AG08396 (cell line): ENCODE measurements at regions not wholly inside any gene's neighbourhood (a gene's known extent, or its start where the extent isn't known, plus 50 kb on each side); places are given as distances from the start of the nearest gene placed in this dataset.

Source experiments
- DNase-seq: peaks from one replicate; pipeline ENCODE4 v3.0.0; 2012; ENCODE audit warnings: low spot score, mixed read lengths

DNA sequence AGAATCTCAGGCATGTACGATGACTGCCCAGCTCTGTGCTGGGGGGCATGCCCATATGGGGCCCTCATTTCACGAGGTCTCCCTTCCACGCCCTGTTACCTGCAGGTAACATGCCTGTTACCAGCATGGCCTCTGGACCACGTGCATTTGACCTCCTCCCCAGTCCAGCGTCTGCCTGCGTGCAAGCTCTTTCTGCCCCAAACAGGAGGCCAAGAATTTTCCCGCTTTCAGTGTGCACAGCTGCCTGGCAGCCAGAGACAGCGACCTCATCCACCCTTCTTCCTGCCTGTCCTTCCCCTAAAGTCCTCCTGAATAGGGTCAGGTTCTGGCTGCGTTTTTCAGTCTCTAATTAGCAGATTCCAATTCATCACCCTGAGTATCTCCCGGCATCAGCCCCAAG is 306.5 kb upstream of the ZFHX3 start:
- no peak for DNase-seq

DNA sequence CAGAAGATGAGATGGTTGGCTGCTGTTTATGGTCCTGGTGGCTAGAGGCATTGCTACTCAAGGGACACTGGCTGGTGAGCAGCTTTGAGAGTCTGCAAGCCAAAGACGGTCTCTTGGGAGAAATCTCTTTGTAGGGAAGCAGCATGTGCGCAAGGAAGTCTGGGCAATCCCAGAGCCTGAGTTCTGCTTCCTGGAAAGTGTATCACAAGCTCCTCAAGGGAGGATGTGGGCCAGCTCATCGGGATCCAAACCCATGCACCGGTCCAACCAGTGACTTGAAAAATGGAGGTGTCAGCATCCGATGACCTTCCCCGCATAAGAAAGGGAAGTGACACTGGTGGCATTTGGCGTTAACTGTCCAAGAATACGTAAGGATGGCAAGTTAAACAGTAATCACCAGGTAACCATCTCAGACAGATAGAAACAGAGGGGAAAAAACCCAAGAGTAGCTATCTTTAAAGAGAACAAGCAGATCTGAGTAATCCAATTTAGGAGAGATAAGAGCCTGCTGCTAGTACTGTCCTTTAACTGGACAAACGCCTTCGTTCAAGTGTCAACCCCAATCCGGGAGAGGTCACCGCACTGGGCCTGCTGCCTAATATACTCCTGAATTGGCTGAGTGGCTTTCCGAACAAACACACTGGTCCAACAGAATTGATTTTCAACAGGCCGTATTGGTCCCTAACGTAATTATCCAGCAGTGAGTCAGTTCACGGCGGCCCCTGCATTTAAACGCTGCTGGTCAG is 303.0 kb upstream of the ZFHX3 start:
- no peak for DNase-seq

- no peak for DNase-seq
Observed at GRCh38 chr16:73347500-73348375, 299.8 kb upstream of the ZFHX3 start.

DNA sequence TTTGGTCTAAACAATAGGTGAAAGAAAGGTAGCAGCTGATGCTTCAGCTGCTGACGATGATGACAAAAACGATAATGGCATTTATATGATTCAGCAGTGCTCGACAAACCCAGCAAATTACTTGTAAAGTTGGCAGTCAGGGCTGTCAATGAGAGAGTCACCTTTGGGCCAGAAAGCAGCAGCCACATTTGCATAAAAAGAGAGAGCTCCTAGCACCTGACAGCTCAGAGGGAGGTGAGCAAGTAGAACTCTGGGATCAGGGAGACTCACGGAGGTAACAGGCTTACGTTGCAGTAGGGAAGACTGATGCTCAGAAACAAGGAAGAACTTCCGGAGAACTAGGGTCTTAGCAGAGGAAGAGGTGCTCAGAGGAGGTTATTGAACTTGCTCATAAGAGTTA is 291.9 kb upstream of the ZFHX3 start:
- DNase-seq: no peak

DNA sequence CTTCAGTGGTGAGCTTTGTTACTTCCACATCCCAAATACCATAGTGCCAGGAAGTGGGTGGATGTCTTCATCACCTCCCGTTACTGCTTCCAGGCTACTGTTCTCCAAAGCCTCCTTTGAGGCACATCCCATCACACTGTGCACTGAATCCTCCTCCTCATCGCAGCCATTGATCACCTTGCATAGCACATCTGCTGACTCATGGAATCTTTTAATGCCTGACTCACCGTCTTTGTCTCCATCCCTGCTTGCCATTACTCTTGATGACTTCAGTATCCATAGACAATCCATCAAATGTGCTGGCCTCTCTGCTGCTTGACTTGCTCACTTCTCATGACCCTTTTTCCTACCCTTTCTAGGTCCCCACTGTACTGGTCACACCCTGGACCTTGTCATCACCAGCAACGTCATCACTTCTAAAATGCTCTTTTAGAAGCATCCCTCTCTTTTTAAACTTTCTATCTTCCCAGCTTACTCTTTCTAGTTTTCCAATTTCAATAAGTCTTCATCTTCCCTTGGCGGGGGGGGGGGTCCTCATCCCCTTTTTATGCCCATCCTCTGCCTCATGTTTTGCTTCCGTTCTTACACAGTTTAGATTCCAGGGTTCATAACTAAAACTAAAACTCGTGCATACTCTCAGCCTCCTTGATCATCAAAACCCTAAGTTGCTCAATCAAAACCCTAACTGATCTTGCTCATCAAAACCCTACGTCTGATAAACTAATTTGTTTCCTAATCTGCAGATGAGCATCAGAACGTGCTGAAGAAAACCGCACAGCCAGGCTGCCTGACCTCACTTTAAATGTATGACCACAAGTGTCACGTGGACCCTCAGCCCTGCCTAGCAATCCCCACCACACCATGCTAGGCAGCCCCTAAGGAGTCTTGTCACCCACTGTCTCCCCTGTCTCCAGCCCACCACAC is 289.7 kb upstream of the ZFHX3 start:
- no peak for DNase-seq

DNA sequence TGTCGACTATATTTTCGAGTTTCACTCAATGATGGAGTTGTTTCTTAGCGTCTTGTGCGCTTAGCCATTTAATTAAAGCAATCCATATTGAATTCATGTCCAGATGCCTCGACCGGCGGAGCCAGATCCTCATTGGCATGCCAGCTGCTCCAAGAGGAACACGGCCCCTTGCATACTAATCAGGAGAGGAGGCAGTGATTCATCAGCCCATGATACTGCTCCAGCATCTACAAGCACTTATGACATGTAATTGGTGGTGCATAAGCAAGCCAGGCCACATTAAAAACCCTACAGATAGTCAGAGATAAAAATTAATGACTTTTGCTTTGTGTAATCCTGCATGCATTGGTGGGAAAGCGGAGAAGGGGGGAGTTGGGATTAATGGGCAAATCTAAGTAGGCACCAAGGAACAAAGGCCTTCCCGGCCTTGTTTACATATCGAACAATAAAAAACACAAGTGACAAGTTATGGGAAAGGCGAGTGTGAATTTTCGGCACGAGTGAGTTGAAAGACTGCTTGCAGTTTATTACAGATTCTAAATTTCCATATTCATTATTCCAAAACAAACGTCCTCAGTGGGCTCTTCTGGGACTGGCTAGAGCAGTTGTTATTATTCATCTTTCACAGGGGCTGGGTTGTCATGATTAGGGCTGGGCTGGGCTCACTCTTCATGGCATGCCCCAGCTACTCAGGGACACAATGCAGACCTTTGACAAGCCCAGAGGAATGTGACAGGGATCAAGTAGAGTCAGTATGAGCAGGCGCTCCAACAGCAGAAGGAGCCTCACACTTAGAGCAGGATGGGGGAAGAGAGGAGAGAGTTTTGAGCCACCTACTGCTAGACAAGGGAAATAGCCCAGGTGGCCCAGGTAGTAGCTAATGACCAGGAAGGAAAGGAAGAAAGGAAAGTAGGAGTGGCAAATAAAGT is 281.7 kb upstream of the ZFHX3 start:
- no peak for DNase-seq

DNA sequence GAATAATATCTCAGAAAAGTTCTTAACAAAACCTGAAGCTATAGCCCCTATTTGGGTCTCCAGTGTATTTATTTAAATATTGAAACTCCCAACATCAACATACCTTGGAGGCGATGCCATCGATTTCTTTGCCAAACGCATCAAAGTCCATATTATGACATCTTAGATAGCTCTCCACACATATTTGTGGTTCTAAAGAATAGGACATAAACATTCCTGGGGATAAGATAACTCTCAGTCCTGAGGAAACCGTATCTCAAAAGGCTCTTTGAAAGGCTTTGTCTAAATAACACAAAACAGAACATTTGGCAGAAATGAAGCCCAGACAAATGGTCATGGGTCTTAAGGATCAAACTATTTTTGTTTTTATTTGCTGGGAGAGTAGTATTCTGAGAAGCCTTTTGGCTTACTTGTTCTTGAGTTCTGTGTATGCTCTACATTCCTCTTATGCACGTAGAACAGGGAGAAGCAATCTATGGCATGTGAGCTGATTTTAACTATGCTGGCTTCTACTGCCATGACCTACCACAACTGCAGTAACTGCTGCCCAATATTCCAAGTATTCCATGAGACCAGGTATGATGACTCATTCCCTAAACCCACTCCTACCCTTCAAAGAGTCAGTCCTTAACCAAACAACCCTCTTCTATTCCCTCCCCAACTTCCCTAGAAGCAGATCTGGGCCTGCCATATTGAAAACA is 279.0 kb upstream of the ZFHX3 start:
- DNase-seq: no peak

DNA sequence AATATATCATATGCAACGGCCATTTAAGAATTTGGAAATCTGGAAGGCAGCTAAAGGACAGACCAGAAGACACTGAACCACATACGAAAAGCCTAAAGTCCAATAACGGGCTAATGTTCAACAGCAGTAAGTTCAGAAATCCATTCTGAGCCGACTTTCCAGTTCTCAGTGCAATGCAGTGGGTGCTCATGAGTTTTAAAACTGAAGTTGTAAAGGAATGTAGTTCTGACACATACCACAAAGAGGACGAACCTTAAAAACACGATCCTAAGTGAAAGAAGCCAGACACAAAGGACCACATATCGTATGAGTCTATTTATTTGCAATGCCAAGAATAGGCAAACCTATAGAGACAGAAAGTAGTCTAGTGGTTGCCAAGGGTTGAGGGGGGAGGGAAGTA is 278.3 kb upstream of the ZFHX3 start:
- no peak for DNase-seq

- no peak for DNase-seq
Observed at GRCh38 chr16:73323880-73324279, 276.0 kb upstream of the ZFHX3 start.

- no peak for DNase-seq
Observed at GRCh38 chr16:73322856-73323255, 274.9 kb upstream of the ZFHX3 start.

GRCh38 chr16:73321853-73322252 is 273.9 kb upstream of the ZFHX3 start:
- DNase-seq: no peak

GRCh38 chr16:73319737-73320136 is 271.8 kb upstream of the ZFHX3 start:
- no peak for DNase-seq

DNA sequence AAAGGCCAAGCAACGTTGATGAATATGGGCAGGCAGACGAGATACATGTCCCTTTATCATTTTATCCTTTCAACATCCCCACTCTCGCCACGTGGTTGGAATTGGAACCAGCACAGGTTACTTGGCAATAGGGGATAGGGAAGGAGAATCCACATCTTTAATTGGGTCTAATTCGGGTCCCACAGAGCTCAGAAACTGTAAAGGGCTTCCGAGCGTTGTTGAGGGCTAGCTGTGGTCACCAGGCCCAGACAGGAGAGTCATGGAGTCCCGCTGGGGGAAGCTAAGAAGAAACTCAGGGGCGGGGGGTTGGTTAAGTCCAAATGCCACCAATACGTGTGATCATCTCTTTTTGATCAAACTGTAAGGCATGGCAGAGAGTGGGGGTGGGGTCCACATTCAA is 271.3 kb upstream of the ZFHX3 start:
- no peak for DNase-seq

- DNase-seq: no peak
Observed at GRCh38 chr16:73317321-73317857, 269.5 kb upstream of the ZFHX3 start.

DNA sequence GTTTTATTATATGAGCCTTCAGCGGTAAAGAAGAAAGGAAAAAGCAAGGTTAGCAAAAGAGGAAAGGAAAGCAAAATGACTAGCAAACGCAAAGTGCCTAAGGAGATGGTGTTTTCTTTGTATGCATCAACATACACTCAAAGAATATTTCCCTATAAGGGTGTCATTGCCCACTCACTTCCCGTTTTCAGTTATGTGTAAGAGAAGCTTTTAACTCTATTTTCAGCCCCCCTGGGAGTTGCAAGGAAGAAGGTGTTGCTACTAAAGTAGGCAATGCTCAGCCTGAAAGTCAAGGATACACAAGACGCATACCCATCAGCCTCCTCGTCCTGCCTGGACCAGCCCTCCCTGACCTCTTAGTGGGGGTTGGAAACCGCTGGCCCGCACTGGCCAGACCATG is 267.7 kb upstream of the ZFHX3 start:
- no peak for DNase-seq

DNA sequence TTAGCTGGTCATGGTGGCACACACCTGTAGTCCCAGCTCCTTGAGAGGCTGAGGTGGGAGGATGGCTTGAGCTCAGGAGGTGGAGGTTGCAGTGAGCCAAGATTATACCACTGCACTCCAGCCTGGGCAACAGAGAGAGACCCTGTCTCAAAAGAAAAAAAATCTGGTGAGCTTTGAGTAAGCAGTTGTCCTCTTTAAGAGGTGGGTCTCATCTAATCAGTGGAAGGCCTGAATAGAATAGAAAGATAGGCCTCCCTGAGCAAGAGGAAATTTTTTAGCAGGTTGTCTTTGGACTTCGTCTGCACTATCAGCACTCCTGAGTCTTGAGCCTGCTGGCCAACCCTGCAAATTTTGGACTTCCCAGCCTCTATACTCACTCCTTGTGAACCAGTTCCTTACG is 266.0 kb upstream of the ZFHX3 start:
- DNase-seq: no peak

DNA sequence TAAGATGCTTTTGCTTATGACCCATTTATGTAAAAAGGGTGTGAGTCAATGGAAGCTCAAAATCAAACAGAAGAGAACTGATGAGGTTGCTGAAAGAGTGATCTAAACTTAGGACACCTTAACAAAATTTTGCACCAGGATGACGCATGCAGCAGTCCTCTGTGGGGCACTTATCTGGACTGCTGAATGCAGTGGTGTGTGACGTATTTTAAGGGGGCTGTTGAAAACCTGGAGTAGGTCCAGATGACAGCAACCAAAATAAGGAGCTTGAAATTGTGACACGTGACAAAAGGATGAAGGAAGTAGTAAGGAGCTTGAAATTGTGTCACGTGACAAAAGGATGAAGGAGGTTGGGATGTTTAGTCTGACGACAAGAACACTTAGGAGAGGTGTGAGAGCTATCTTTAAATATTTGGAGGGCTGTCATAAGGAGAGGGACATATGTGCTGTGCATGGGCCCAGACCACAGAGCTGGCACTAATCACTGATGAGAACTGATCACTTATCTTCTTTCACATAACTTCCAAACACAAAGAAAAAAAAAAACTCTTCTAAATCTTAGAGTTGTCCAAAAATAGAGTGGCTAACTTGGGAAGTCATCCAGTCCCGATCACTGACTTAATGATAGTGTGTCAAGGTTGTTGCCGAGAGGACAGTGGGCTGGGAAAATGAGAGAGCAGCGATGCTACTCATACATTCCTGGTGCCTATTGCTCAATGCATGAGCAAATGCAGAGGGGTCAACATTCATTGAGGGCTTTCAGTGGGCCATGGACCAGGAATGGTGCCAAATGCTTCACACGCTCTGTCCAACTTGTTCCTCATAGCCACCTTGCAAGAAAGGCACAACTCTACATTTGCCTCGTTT is 264.2 kb upstream of the ZFHX3 start:
- no peak for DNase-seq

- no peak for DNase-seq
Observed at GRCh38 chr16:73308771-73309170, 260.8 kb upstream of the ZFHX3 start.

GRCh38 chr16:73306901-73307413 is 259.0 kb upstream of the ZFHX3 start:
- DNase-seq: no peak
